Glutamatergic neuron (in vitro differentiated cells): ENCODE measurements at regions not wholly inside any gene's neighbourhood (a gene's known extent, or its start where the extent isn't known, plus 50 kb on each side); places are given as distances from the start of the nearest gene placed in this dataset.

Experiments used
- DNase-seq: peaks from one replicate; pipeline ENCODE4 v3.0.0; 2022
- H3K27ac Mint-ChIP-seq: one replicate; pipeline ENCODE4 v1.8.0; 2020; ENCODE audit warnings: mild to moderate bottlenecking, mixed read lengths, inconsistent platforms; ENCODE audit not compliant: unreplicated experiment
- H3K27me3 Mint-ChIP-seq: one replicate; pipeline ENCODE4 v1.8.0; 2020; ENCODE audit warnings: mild to moderate bottlenecking, moderate library complexity, mixed read lengths, inconsistent platforms; ENCODE audit not compliant: unreplicated experiment
- H3K36me3 Mint-ChIP-seq: one replicate; pipeline ENCODE4 v1.8.0; 2020; ENCODE audit warnings: mild to moderate bottlenecking, mixed read lengths, inconsistent platforms; ENCODE audit not compliant: unreplicated experiment
- H3K4me1 Mint-ChIP-seq: one replicate; pipeline ENCODE4 v1.8.0; 2020; ENCODE audit warnings: mild to moderate bottlenecking, low read depth, mixed read lengths, inconsistent platforms; ENCODE audit not compliant: unreplicated experiment
- H3K4me3 Mint-ChIP-seq: one replicate; pipeline ENCODE4 v1.8.0; 2020; ENCODE audit warnings: mild to moderate bottlenecking, mixed read lengths, inconsistent platforms; ENCODE audit not compliant: unreplicated experiment
- H3K9me3 Mint-ChIP-seq: one replicate; pipeline ENCODE4 v1.8.0; 2020; ENCODE audit warnings: mild to moderate bottlenecking, moderate library complexity, mixed read lengths, inconsistent platforms; ENCODE audit not compliant: unreplicated experiment
- TF ChIP-seq, protein P1 (sequence below): fragments of 200-600 bp; sonication (generic); IDR thresholded peaks from one replicate; pipeline ENCODE4 v1.5.0; 2021; ENCODE audit not compliant: partially characterized antibody, unreplicated experiment

GRCh38 chr2:212640428-212640827, 101.8 kb upstream of the ERBB4 start:
- no peaks in the 10 kb centered on the region for H3K4me1 Mint-ChIP-seq
- H3K36me3 Mint-ChIP-seq = no peaks in the 10 kb centered on the region
- DNase-seq = no peak
- no peak overlapping the region for H3K4me3 Mint-ChIP-seq
- H3K9me3 Mint-ChIP-seq = no peaks in the 10 kb centered on the region
- H3K27ac Mint-ChIP-seq = no peak overlapping the region
- TF ChIP-seq, protein P1, sequence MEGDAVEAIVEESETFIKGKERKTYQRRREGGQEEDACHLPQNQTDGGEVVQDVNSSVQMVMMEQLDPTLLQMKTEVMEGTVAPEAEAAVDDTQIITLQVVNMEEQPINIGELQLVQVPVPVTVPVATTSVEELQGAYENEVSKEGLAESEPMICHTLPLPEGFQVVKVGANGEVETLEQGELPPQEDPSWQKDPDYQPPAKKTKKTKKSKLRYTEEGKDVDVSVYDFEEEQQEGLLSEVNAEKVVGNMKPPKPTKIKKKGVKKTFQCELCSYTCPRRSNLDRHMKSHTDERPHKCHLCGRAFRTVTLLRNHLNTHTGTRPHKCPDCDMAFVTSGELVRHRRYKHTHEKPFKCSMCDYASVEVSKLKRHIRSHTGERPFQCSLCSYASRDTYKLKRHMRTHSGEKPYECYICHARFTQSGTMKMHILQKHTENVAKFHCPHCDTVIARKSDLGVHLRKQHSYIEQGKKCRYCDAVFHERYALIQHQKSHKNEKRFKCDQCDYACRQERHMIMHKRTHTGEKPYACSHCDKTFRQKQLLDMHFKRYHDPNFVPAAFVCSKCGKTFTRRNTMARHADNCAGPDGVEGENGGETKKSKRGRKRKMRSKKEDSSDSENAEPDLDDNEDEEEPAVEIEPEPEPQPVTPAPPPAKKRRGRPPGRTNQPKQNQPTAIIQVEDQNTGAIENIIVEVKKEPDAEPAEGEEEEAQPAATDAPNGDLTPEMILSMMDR = no peak
- H3K27me3 Mint-ChIP-seq = no peaks in the 10 kb centered on the region

DNA sequence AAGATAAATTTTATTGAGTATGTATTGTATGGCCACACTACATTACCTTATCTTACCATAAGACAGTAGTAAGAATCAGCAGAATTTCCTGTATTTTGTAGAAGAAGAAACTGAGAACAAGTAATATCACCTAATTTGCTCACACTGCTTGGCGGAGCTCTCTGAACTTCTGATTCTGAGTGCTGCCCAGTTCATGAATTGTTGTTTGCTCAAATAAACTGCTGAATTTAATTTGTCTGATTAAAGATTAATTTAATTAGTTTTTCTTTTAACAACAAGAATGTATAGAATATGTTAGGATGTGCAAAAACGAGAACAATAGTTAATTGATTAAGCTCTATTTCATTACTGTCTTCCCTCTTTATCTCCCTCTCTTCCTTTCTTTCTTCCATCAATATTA, 100.1 kb upstream of the ERBB4 start:
- Mint-ChIP-seq H3K27me3 (no peaks in the 10 kb centered on the region), H3K4me1 (no peaks in the 10 kb centered on the region), H3K4me3 (no peak overlapping the region), H3K9me3 (no peaks in the 10 kb centered on the region), H3K27ac (no peak overlapping the region), H3K36me3 (no peaks in the 10 kb centered on the region)
- DNase-seq = no peak
- TF ChIP-seq, protein P1 = no peak

- no peak overlapping the region for H3K4me3 Mint-ChIP-seq
- peaks cover 1% of the 10 kb centered on the region for H3K9me3 Mint-ChIP-seq
- TF ChIP-seq, protein P1 = no peak
- H3K4me1 Mint-ChIP-seq = no peaks in the 10 kb centered on the region
- H3K36me3 Mint-ChIP-seq = no peaks in the 10 kb centered on the region
- no peak overlapping the region for H3K27ac Mint-ChIP-seq
- no peak for DNase-seq
- H3K27me3 Mint-ChIP-seq = no peaks in the 10 kb centered on the region
These were observed 90.0 kb upstream of the ERBB4 start for GRCh38 chr2:212628586-212628985.

GRCh38 chr2:212626371-212626918, 87.8 kb upstream of the ERBB4 start:
- Mint-ChIP-seq H3K27ac (no peak overlapping the region), H3K4me1 (no peaks in the 10 kb centered on the region), H3K4me3 (no peak overlapping the region), H3K27me3 (no peaks in the 10 kb centered on the region), H3K36me3 (no peaks in the 10 kb centered on the region), H3K9me3 (peaks cover 1% of the 10 kb centered on the region)
- TF ChIP-seq, protein P1 = no peak
- DNase-seq = no peak

DNA sequence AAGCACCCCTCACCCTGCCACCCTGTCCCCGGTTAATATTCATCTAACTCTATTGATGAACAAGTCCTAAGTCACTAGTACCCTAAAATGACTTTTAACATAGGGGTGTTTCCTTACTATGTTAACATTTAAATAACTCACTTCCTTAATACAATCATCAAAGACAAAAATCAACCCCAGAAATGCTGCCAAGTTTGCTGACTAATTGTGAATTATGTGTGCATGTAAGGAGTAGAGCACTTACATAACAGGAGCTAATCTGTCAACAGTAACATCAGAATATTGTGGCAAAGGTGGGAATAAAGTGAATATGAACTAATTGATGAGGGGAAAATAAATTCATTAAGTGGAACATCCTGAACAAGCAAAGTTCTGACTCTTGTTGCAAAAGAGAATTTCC, 81.4 kb upstream of the ERBB4 start:
- no peak overlapping the region for H3K4me3 Mint-ChIP-seq
- no peaks in the 10 kb centered on the region for H3K27me3 Mint-ChIP-seq
- H3K4me1 Mint-ChIP-seq = no peaks in the 10 kb centered on the region
- no peaks in the 10 kb centered on the region for H3K9me3 Mint-ChIP-seq
- DNase-seq = no peak
- no peak overlapping the region for H3K27ac Mint-ChIP-seq
- TF ChIP-seq, protein P1 = no peak
- H3K36me3 Mint-ChIP-seq = no peaks in the 10 kb centered on the region
